ENCODE measurements at regions not wholly inside any gene's neighbourhood (a gene's known extent, or its start where the extent isn't known, plus 50 kb on each side); places are given as distances from the start of the nearest gene placed in this dataset.
"Not testable (repeated sequence)": the region's sequence is repeated elsewhere in the genome, so short reads cannot be mapped to it uniquely, and the experiment has no call there.

- CTCF ChIA-PET, POLR2A ChIA-PET: not testable (repeated sequence)
Measured at GRCh38 chr21:13923175-13923574, 287.6 kb downstream of the LIPI start.

GRCh38 chr21:13921455-13921854 is 289.3 kb downstream of the LIPI start:
- POLR2A ChIA-PET, CTCF ChIA-PET: not testable (repeated sequence)

More at GRCh38 chr21:13923175-13923574, 287.6 kb downstream of the LIPI start:
- DNase-seq (ENCODE audit: extremely low spot score): not testable (repeated sequence)

GRCh38 chr21:13907385-13907784 is 297.8 kb downstream of the POTED start:
- DNase-seq (ENCODE audit: extremely low spot score); CTCF ChIA-PET; POLR2A ChIA-PET: not testable (repeated sequence)

More at GRCh38 chr21:13921455-13921854, 289.3 kb downstream of the LIPI start:
- DNase-seq (ENCODE audit: extremely low spot score): not testable (repeated sequence)

GRCh38 chr21:13896596-13897247 is 287.1 kb downstream of the POTED start:
- CTCF ChIA-PET; DNase-seq (ENCODE audit: extremely low spot score): not testable (repeated sequence)
- POLR2A ChIA-PET: interaction anchor here (0.6 kb wide), 1 partner anchor 77 kb away, joined by 3 read pairs; no protein-coding TSS in a partner anchor

- POLR2A ChIA-PET; DNase-seq (ENCODE audit: extremely low spot score); CTCF ChIA-PET: not testable (repeated sequence)
Measured at GRCh38 chr21:13893617-13894016, 284.0 kb downstream of the POTED start.

- DNase-seq (ENCODE audit: extremely low spot score); CTCF ChIA-PET; POLR2A ChIA-PET: not testable (repeated sequence)
Measured at GRCh38 chr21:13893025-13893424, 283.4 kb downstream of the POTED start.

- POLR2A ChIA-PET; CTCF ChIA-PET; DNase-seq (ENCODE audit: extremely low spot score): not testable (repeated sequence)
Measured at GRCh38 chr21:13892146-13892751, 282.7 kb downstream of the POTED start.

GRCh38 chr21:13889176-13889575 is 279.6 kb downstream of the POTED start:
- POLR2A ChIA-PET; DNase-seq (ENCODE audit: extremely low spot score); CTCF ChIA-PET: not testable (repeated sequence)

GRCh38 chr21:13883641-13884395 is 274.2 kb downstream of the POTED start:
- POLR2A ChIA-PET; DNase-seq (ENCODE audit: extremely low spot score); CTCF ChIA-PET: not testable (repeated sequence)

GRCh38 chr21:13877503-13877902 is 267.9 kb downstream of the POTED start:
- POLR2A ChIA-PET; CTCF ChIA-PET; DNase-seq (ENCODE audit: extremely low spot score): not testable (repeated sequence)

- DNase-seq (ENCODE audit: extremely low spot score); CTCF ChIA-PET; POLR2A ChIA-PET: not testable (repeated sequence)
Measured at GRCh38 chr21:13876999-13877398, 267.4 kb downstream of the POTED start.

GRCh38 chr21:13874001-13874400 is 264.4 kb downstream of the POTED start:
- DNase-seq (ENCODE audit: extremely low spot score); CTCF ChIA-PET; POLR2A ChIA-PET: not testable (repeated sequence)

GRCh38 chr21:13854638-13855037 is 245.1 kb downstream of the POTED start:
- CTCF ChIA-PET: no interaction called here
- TF ChIP-seq FOXK2 (IDR thresholded peaks at IDR 0.05): no peak
- no peak for TF ChIP-seq HDGF (IDR thresholded peaks at IDR 0.05; ENCODE audit: borderline replicate concordance)
- TF ChIP-seq ARNT (IDR thresholded peaks at IDR 0.05): no peak
- no peak for TF ChIP-seq ZNF384 (IDR thresholded peaks at IDR 0.05)
- TF ChIP-seq CTBP1 (IDR thresholded peaks at IDR 0.05; ENCODE audit: borderline replicate concordance): no peak
- no peak for TF ChIP-seq TARDBP (IDR thresholded peaks at IDR 0.05)
- TF ChIP-seq PKNOX1 (IDR thresholded peaks at IDR 0.05): no peak
- no peak for TF ChIP-seq NFRKB (IDR thresholded peaks at IDR 0.05)
- TF ChIP-seq FOXA1 (IDR thresholded peaks at IDR 0.05): no peak
- no peak for TF ChIP-seq SUZ12 (IDR thresholded peaks at IDR 0.05)
- TF ChIP-seq SP1 (IDR thresholded peaks at IDR 0.05): no peak
- no peak for TF ChIP-seq FOXM1 (IDR thresholded peaks at IDR 0.05; ENCODE audit: borderline replicate concordance)
- TF ChIP-seq LEF1 (IDR thresholded peaks at IDR 0.05; ENCODE audit: borderline replicate concordance): no peak
- TF ChIP-seq L3MBTL2 (conservative IDR thresholded peaks at IDR 0.05): no peak
- TF ChIP-seq ELF4 (IDR thresholded peaks at IDR 0.05): no peak
- TF ChIP-seq BHLHE40 (IDR thresholded peaks at IDR 0.05; ENCODE audit: borderline replicate concordance): no peak
- POLR2A ChIA-PET: no interaction called here
- DNase-seq (ENCODE audit: extremely low spot score): no peak

- DNase-seq (ENCODE audit: extremely low spot score); POLR2A ChIA-PET; CTCF ChIA-PET: not testable (repeated sequence)
Measured at GRCh38 chr21:13850808-13851207, 241.2 kb downstream of the POTED start.

GRCh38 chr21:13849489-13849888 is 239.9 kb downstream of the POTED start:
- POLR2A ChIA-PET; DNase-seq (ENCODE audit: extremely low spot score): not testable (repeated sequence)

More at GRCh38 chr21:13849489-13849888, 239.9 kb downstream of the POTED start:
- CTCF ChIA-PET: not testable (repeated sequence)
